KMS-11 (cell line): ENCODE measurements at regions not wholly inside any gene's neighbourhood (a gene's known extent, or its start where the extent isn't known, plus 50 kb on each side); places are given as distances from the start of the nearest gene placed in this dataset.
"Not testable (repeated sequence)": the region's sequence is repeated elsewhere in the genome, so short reads cannot be mapped to it uniquely, and the experiment has no call there.

ENCODE experiments used
- H2AFZ ChIP-seq: fragments of 200-600 bp; sonication (generic); 2 replicates; pipeline ENCODE4 v1.6.1; 2016; ENCODE audit warnings: antibody characterized with exemption, mixed run types, low read depth
- H3K27ac ChIP-seq: fragments of 200-600 bp; sonication (generic); 2 replicates; pipeline ENCODE4 v1.6.1; 2016; ENCODE audit warnings: mild to moderate bottlenecking, mixed run types
- H3K27me3 ChIP-seq: fragments of 200-600 bp; sonication (generic); 2 replicates; pipeline ENCODE4 v1.6.1; 2017; ENCODE audit warnings: mild to moderate bottlenecking, low read depth, mixed run types, moderate library complexity; ENCODE audit not compliant: insufficient read depth
- H3K36me3 ChIP-seq: fragments of 200-600 bp; sonication (generic); 2 replicates; pipeline ENCODE4 v1.6.1; 2017; ENCODE audit warnings: mild to moderate bottlenecking, mixed run types; ENCODE audit not compliant: insufficient read depth
- H3K4me1 ChIP-seq: fragments of 200-600 bp; sonication (generic); 2 replicates; pipeline ENCODE4 v1.6.1; 2016; ENCODE audit warnings: mild to moderate bottlenecking, low read depth, mixed run types; ENCODE audit not compliant: poor library complexity, severe bottlenecking
- H3K4me2 ChIP-seq: fragments of 200-600 bp; sonication (generic); 2 replicates; pipeline ENCODE4 v1.7.0; 2016; ENCODE audit warnings: mild to moderate bottlenecking, mixed run types
- H3K4me3 ChIP-seq: fragments of 200-600 bp; sonication (generic); IDR thresholded peaks from 2 replicates; pipeline ENCODE4 v1.6.1; 2017; ENCODE audit warnings: low read depth, low read length, mixed read lengths; ENCODE audit not compliant: insufficient read depth
- H3K79me2 ChIP-seq: fragments of 200-600 bp; sonication (generic); 2 replicates; pipeline ENCODE4 v1.6.1; 2016; ENCODE audit warnings: low read depth, mixed run types; ENCODE audit not compliant: insufficient read depth
- H3K9ac ChIP-seq: fragments of 200-600 bp; sonication (generic); 2 replicates; pipeline ENCODE4 v1.6.1; 2016; ENCODE audit warnings: mild to moderate bottlenecking, mixed run types
- H4K20me1 ChIP-seq: fragments of 200-600 bp; sonication (generic); 2 replicates; pipeline ENCODE4 v1.6.1; 2016; ENCODE audit warnings: mild to moderate bottlenecking, mixed run types; ENCODE audit not compliant: insufficient read depth
- CTCF ChIP-seq: fragments of 200-600 bp; sonication (generic); conservative IDR thresholded peaks from 2 replicates; pipeline ENCODE4 v1.6.1; 2017; ENCODE audit warnings: low read depth, mild to moderate bottlenecking, antibody characterized with exemption, low read length, moderate library complexity, mixed read lengths

- TF ChIP-seq CTCF, result no peak
- Histone ChIP-seq H3K4me2 (no peak overlapping the region), H4K20me1 (no peaks in the 10 kb centered on the region), H3K4me3 (no peak overlapping the region), H3K27ac (no peak overlapping the region), H3K27me3 (no peaks in the 10 kb centered on the region), H3K79me2 (no peaks in the 10 kb centered on the region), H3K9ac (no peak overlapping the region), H3K36me3 (no peaks in the 10 kb centered on the region), H3K4me1 (no peaks in the 10 kb centered on the region), H2AFZ (no peak overlapping the region)
Observed at GRCh38 chrX:1119275-1119674, 93.2 kb downstream of the CRLF2 start.

- H3K4me3 ChIP-seq, result no peak overlapping the region
- no peaks in the 10 kb centered on the region for H3K79me2 ChIP-seq
- no peaks in the 10 kb centered on the region for H3K27me3 ChIP-seq
- no peak overlapping the region for H3K9ac ChIP-seq
- no peaks in the 10 kb centered on the region for H3K4me1 ChIP-seq
- H4K20me1 ChIP-seq, result no peaks in the 10 kb centered on the region
- no peaks in the 10 kb centered on the region for H3K36me3 ChIP-seq
- no peak overlapping the region for H2AFZ ChIP-seq
- TF ChIP-seq CTCF, result no peak
- H3K27ac ChIP-seq, result no peak overlapping the region
- H3K4me2 ChIP-seq, result no peak overlapping the region
Observed at GRCh38 chrX:1118572-1119199, 93.8 kb downstream of the CRLF2 start.

GRCh38 chrX:1115411-1115810 is 97.0 kb downstream of the CRLF2 start:
- not testable (repeated sequence) for H3K36me3 ChIP-seq, H3K4me3 ChIP-seq, H3K79me2 ChIP-seq, H2AFZ ChIP-seq, H3K27ac ChIP-seq, H4K20me1 ChIP-seq, H3K4me1 ChIP-seq, H3K4me2 ChIP-seq, H3K27me3 ChIP-seq, H3K9ac ChIP-seq

GRCh38 chrX:1112321-1112720 is 100.1 kb downstream of the CRLF2 start:
- Histone ChIP-seq H3K4me2 (no peak overlapping the region), H2AFZ (no peak overlapping the region), H3K4me1 (no peaks in the 10 kb centered on the region), H3K27ac (no peak overlapping the region), H3K4me3 (no peak overlapping the region), H3K79me2 (no peaks in the 10 kb centered on the region), H4K20me1 (no peaks in the 10 kb centered on the region), H3K27me3 (no peaks in the 10 kb centered on the region), H3K9ac (no peak overlapping the region), H3K36me3 (no peaks in the 10 kb centered on the region)
- no peak for TF ChIP-seq CTCF

GRCh38 chrX:1111601-1112300 is 100.7 kb downstream of the CRLF2 start:
- H3K9ac ChIP-seq, result no peak overlapping the region
- H3K27ac ChIP-seq, result no peak overlapping the region
- no peak overlapping the region for H2AFZ ChIP-seq
- no peaks in the 10 kb centered on the region for H3K79me2 ChIP-seq
- no peaks in the 10 kb centered on the region for H3K4me1 ChIP-seq
- no peaks in the 10 kb centered on the region for H3K36me3 ChIP-seq
- H3K4me3 ChIP-seq, result no peak overlapping the region
- no peaks in the 10 kb centered on the region for H3K27me3 ChIP-seq
- H3K4me2 ChIP-seq, result no peak overlapping the region
- TF ChIP-seq CTCF, result no peak
- H4K20me1 ChIP-seq, result no peaks in the 10 kb centered on the region
